Tibial artery (tissue), 4 donors: ENCODE measurements at regions not wholly inside any gene's neighbourhood (a gene's known extent, or its start where the extent isn't known, plus 50 kb on each side); places are given as distances from the start of the nearest gene placed in this dataset.

ENCODE experiments used
- DNase-seq, 2 donors: peaks; one replicate each; pipeline ENCODE4 v3.0.0-alpha.2; 2019
- H3K27ac ChIP-seq, 2 donors: fragments of 200-600 bp; sonication (generic) in 1 of 2; 1 replicate in 1 of 2; 2 replicates in 1 of 2; pipeline ENCODE4 v1.5.1; 2018 to 2019; ENCODE audit warnings: mild to moderate bottlenecking in 1 of 2
- H3K27me3 ChIP-seq, 2 donors: fragments of 200-600 bp; sonication (generic) in 1 of 2; one replicate each; pipeline versions ENCODE4 v1.5.1 to v1.6.0; 2016 to 2019
- H3K36me3 ChIP-seq, 3 donors: fragments of 200-600 bp; sonication (generic) in 2 of 3; one replicate each; pipeline ENCODE4 v1.5.1; 2016 to 2019; ENCODE audit warnings: mild to moderate bottlenecking in 2 of 3
- H3K4me1 ChIP-seq, 4 donors: fragments of 200-600 bp; sonication (generic) in 2 of 4; 1 replicate in 3 of 4; 2 replicates in 1 of 4; pipeline ENCODE4 v1.5.1; 2016 to 2019
- H3K4me3 ChIP-seq, 2 donors: fragments of 200-600 bp; sonication (generic) in 1 of 2; 1 replicate in 1 of 2; 2 replicates in 1 of 2; pipeline ENCODE4 v1.5.1; 2018 to 2019; ENCODE audit warnings: mild to moderate bottlenecking in 2 of 2
- H3K9me3 ChIP-seq, 3 donors: fragments of 200-600 bp; sonication (generic) in 1 of 3; one replicate each; pipeline ENCODE4 v1.5.1; 2016 to 2019
- intact Hi-C: fragments of 100-400 bp; cut with DNase I; formaldehyde crosslinking; loops from one replicate; pipeline ENCODE4 v1.15.0; 2023; ENCODE audit warnings: low total_unique reads
- TF ChIP-seq, protein P1 (sequence below), 2 experiments: fragments of 200-600 bp in 1 of 2; fragments of 450-650 bp in 1 of 2; IDR thresholded peaks; one replicate each; pipeline ENCODE4 v1.5.1; 2017 to 2019; ENCODE audit warnings: antibody characterized with exemption in 2 of 2, mild to moderate bottlenecking in 1 of 2, moderate library complexity in 1 of 2

DNA sequence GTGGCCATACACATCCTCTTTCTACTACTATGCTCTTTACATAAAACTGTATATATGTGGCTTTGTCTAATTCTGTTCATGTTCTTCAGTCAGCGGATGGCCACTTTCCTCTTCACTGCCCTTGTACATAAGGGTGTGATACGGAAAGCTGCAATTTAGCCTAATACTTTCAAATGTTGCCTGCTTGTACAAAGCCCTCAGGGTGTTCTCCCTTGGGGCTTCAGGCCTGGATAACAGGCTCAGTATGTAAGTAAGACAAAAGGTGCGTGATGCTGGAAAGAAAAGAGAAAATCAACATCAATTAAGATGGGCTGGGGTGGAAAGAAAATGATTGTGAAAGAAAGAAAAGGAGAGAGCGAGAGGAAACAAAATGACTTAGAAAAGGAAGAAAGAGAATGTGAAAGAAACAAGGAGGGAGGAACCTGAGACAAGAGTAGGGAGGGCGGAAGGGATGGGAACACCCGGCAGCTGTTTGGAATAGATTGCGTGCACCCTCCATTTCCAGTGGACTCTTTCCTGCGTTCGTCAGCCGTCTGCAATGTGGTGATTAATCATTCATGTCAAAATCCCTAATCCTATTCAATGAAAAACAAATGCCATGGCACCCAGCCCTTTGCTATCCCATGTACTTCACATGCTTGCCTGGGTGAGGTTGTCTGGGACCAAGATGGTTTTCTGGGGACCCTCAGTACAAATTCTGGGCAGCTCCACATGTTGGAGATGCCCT is 553.6 kb downstream of the NUF2 start:
- TF ChIP-seq, protein P1, sequence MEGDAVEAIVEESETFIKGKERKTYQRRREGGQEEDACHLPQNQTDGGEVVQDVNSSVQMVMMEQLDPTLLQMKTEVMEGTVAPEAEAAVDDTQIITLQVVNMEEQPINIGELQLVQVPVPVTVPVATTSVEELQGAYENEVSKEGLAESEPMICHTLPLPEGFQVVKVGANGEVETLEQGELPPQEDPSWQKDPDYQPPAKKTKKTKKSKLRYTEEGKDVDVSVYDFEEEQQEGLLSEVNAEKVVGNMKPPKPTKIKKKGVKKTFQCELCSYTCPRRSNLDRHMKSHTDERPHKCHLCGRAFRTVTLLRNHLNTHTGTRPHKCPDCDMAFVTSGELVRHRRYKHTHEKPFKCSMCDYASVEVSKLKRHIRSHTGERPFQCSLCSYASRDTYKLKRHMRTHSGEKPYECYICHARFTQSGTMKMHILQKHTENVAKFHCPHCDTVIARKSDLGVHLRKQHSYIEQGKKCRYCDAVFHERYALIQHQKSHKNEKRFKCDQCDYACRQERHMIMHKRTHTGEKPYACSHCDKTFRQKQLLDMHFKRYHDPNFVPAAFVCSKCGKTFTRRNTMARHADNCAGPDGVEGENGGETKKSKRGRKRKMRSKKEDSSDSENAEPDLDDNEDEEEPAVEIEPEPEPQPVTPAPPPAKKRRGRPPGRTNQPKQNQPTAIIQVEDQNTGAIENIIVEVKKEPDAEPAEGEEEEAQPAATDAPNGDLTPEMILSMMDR (IDR thresholded peaks at IDR 0.05) = no peak
- Histone ChIP-seq H3K27me3 (no peaks in the 10 kb centered on the region), H3K27ac (no peak overlapping the region), H3K4me3 (no peak overlapping the region), H3K36me3 (no peaks in the 10 kb centered on the region), H3K9me3 (no peaks in the 10 kb centered on the region), H3K4me1 (no peaks in the 10 kb centered on the region)
- intact Hi-C loops = no loop called here
- peak in 1 of 2 donors; percentile 48 for DNase-seq

DNA sequence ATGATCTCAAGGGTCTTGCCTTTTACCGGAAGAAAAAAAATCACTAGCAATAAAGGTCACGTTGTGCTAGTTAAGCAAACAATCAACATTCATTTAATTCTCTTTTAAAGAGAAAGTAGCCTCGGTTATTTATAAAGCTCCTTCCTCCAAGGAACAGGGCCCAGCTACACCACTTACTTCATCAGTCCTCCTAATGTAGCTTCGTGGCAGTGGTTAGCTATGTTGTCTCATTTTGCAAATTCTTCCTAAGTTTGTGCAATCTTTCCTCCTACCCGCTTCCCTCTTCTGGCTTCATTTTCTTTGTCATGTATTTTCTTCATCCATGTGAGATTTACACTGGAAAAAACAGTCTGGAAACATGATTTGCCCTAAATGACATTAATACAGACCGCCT is 554.2 kb downstream of the NUF2 start:
- TF ChIP-seq, protein P1 (IDR thresholded peaks at IDR 0.05) = no peak
- Histone ChIP-seq H3K4me3 (no peak overlapping the region), H3K9me3 (no peaks in the 10 kb centered on the region), H3K27ac (no peak overlapping the region), H3K4me1 (no peaks in the 10 kb centered on the region), H3K27me3 (no peaks in the 10 kb centered on the region), H3K36me3 (no peaks in the 10 kb centered on the region)
- intact Hi-C loops = no loop called here
- peak in 1 of 2 donors; percentile 26 for DNase-seq

DNA sequence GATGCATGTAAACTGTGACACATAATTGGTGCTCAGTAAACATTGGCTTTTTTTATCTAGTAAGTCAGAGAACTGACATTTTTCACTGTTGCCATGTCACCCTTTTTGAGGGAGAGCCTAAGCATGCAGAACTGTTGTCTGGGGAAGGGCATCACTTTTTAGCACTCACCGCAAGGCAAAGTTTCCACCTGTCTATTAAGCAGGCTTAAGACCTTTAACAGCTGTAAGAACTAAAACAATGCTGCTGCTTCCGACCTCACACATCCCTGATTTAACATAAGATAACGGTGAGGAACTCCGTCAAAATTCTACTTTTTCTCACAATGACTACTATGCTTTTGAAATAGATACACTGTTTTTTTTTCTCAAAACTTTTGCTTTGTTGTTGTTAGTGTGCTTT is 554.8 kb downstream of the NUF2 start:
- no peaks in the 10 kb centered on the region for H3K9me3 ChIP-seq
- no peak overlapping the region for H3K4me3 ChIP-seq
- no peak for DNase-seq
- TF ChIP-seq, protein P1 (IDR thresholded peaks at IDR 0.05) = no peak
- intact Hi-C loops = no loop called here
- no peaks in the 10 kb centered on the region for H3K27me3 ChIP-seq
- H3K4me1 ChIP-seq = no peaks in the 10 kb centered on the region
- no peaks in the 10 kb centered on the region for H3K36me3 ChIP-seq
- no peak overlapping the region for H3K27ac ChIP-seq

DNA sequence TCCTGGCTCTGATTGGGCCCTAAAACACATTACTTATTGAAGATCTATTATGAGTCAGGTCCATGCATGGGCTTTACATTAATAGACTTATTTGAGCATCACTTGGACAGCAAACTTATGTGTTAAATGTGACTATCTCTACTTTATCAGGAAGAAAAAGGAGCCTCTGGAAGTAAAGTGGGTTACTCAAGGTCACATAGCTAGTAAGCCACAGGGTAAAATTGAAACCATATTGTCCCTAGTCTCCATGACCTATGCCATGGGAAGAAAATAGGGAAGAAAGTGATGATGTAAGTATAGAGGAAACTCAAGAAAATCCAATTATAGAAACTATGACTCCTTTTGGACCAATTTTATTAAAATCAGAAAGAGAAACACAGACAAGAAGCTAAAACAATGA is 555.3 kb downstream of the NUF2 start:
- Histone ChIP-seq H3K4me3 (no peak overlapping the region), H3K27ac (no peak overlapping the region), H3K4me1 (no peaks in the 10 kb centered on the region), H3K36me3 (no peaks in the 10 kb centered on the region), H3K27me3 (no peaks in the 10 kb centered on the region), H3K9me3 (no peaks in the 10 kb centered on the region)
- intact Hi-C loops = no loop called here
- no peak for DNase-seq
- TF ChIP-seq, protein P1 (IDR thresholded peaks at IDR 0.05) = no peak

DNA sequence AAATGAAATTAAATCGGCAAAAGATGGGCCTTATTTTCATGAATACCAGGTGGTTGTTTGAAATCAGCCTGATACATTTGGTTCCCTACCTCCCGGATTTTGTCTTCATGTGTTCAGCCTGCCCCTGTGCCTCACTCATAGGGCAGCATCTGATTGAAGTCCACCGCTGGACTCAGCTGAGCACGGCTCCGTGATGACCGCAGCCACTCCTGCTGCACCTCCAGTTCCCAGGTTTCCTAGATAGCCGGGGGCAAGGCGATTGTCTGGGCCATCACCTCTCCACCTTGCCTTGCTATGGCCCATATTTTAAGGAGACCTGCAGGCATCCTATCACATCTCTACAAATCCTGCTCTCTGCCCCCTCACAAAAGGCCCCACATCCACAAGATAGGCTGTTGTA is 563.8 kb downstream of the NUF2 start:
- Histone ChIP-seq H3K4me3 (no peak overlapping the region), H3K36me3 (no peaks in the 10 kb centered on the region), H3K9me3 (no peaks in the 10 kb centered on the region), H3K27ac (no peak overlapping the region), H3K4me1 (no peaks in the 10 kb centered on the region), H3K27me3 (no peaks in the 10 kb centered on the region)
- DNase-seq = no peak
- TF ChIP-seq, protein P1 (IDR thresholded peaks at IDR 0.05) = no peak
- intact Hi-C loops = no loop called here

DNA sequence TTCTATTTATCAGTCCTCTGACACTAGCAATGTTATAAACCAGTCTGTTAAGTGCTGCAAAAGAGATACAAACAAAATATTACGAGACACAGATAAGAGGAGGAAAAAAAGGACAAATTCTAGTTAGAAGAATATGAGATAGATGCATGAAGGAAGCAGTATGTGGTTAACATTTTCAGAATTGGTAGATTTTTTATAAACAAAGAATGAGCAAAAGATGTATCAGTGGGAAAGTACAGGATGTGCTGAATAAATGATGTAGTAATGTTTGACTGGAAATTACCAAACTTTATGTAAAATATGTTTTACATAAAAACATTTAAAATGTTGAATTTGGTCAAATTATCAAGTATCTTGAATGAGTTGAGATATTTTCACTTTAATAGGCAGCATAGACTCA is 574.2 kb downstream of the NUF2 start:
- no peak overlapping the region for H3K27ac ChIP-seq
- H3K4me3 ChIP-seq = no peak overlapping the region
- no peaks in the 10 kb centered on the region for H3K36me3 ChIP-seq
- no peaks in the 10 kb centered on the region for H3K27me3 ChIP-seq
- no peaks in the 10 kb centered on the region for H3K4me1 ChIP-seq
- intact Hi-C loops = no loop called here
- no peaks in the 10 kb centered on the region for H3K9me3 ChIP-seq
- no peak for DNase-seq
- TF ChIP-seq, protein P1 (IDR thresholded peaks at IDR 0.05) = no peak
